ENCODE measurements at regions not wholly inside any gene's neighbourhood (a gene's known extent, or its start where the extent isn't known, plus 50 kb on each side); places are given as distances from the start of the nearest gene placed in this dataset.
"Not testable (repeated sequence)": the region's sequence is repeated elsewhere in the genome, so short reads cannot be mapped to it uniquely, and the experiment has no call there.

DNA sequence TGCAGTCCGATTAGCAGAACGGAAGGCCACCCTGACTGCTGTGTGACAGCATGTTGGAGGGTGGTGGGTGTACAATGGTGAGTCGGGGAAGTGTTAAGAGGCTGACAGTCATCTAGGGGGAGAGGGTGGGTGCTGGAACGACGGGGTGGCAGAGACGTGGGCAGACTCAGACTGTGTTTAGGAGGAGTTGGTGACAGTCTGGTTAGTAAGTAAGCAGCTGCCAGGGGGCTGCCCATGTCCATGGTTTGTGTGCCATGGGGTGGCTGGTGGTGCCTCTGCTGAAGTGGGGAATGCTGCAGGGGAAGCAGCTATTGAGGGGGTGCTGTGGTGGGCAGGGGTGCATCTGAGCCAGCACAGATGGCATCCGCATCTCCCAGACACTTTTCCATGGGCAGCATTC, 51.3 kb upstream of the BOD1 start:
- no peak for DNase-seq (ENCODE audit: low spot score)

GRCh38 chr5:173668245-173668800, 51.9 kb upstream of the BOD1 start:
- no peak for DNase-seq (ENCODE audit: low spot score)

- no peak for DNase-seq (ENCODE audit: low spot score)
These were observed 52.5 kb upstream of the BOD1 start for GRCh38 chr5:173668910-173669309.

DNA sequence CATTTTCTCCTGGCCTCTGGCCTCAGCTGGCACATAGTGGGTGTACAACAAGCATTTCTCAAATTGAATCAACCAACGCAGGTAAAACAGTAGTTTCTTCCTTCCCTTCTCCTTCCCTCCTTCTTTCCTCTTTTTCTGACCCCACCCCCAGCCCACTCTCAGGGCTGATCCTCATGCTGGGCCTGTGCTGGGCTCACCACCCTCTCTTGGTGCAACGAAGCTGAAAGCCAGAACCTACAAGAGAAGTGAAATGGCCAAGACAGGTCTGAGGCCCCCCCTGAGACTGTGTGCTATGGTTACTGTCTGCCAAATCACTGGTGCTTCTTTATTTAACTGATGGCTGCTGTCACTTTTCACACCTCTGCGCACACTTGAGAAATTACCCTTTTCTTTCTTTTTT, 53.0 kb upstream of the BOD1 start:
- no peak for DNase-seq (ENCODE audit: low spot score)

DNA sequence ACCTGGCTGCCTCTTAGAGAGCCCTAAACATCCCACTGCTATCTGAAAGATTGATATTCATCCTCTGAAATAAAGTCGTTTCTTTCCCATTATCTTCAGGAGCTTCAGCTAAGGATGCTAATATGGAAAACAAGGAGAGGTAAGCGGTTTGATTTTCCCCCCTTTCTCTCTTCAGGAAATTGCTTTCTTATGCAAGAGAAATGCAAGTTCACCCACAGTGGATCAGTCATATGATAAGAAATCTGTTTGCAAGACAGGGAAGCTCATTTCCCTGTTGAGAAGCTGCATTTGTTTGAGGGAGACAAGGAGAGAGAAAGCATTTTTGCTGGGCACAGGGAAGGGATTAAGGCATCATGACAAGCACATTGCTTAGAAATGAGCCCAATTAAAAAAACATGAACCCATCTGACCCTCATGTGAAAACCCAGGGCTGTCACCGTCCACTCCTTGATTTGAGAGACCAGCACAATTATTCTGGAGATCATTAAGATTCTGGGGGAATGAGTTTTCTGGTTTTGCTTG, 53.7 kb upstream of the BOD1 start:
- DNase-seq (ENCODE audit: low spot score), result no peak

- no peak for DNase-seq (ENCODE audit: low spot score)
These were observed 54.3 kb upstream of the BOD1 start for GRCh38 chr5:173670791-173671120.

- no peak for DNase-seq (ENCODE audit: low spot score)
These were observed 54.9 kb upstream of the BOD1 start for GRCh38 chr5:173671121-173671949.

- no peak for DNase-seq (ENCODE audit: low spot score)
These were observed 55.7 kb upstream of the BOD1 start for GRCh38 chr5:173672166-173672565.

DNA sequence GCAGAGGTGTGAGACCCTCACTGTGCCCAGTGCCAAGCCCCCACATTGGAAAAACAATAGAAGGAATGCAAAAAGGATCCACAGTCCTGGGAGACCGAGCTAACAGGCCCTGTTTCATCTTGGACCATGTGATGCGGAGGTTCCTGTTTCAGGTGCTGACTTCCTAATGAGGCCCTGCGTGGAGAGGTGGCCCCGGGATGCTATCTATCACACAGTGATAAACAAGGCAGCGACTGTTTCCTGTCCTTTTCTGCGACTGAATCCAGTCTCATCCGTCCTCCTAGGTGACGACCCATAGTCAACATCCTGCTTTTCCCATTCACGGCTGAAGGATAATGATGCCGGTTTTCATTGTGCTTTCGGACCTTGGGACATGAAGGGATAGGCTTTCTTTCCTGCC, 56.4 kb upstream of the BOD1 start:
- DNase-seq (ENCODE audit: low spot score), result no peak

- DNase-seq (ENCODE audit: low spot score), result no peak
These were observed 57.0 kb upstream of the BOD1 start for GRCh38 chr5:173673295-173674101.

- DNase-seq (ENCODE audit: low spot score), result no peak
These were observed 59.0 kb upstream of the BOD1 start for GRCh38 chr5:173675287-173675996.

GRCh38 chr5:173676375-173676774, 59.9 kb upstream of the BOD1 start:
- no peak for DNase-seq (ENCODE audit: low spot score)

- DNase-seq (ENCODE audit: low spot score), result no peak
These were observed 60.7 kb upstream of the BOD1 start for GRCh38 chr5:173677125-173677672.

- no peak for DNase-seq (ENCODE audit: low spot score)
These were observed 63.6 kb upstream of the BOD1 start for GRCh38 chr5:173679909-173680630.

- no peak for DNase-seq (ENCODE audit: low spot score)
These were observed 64.3 kb upstream of the BOD1 start for GRCh38 chr5:173680660-173681242.

DNA sequence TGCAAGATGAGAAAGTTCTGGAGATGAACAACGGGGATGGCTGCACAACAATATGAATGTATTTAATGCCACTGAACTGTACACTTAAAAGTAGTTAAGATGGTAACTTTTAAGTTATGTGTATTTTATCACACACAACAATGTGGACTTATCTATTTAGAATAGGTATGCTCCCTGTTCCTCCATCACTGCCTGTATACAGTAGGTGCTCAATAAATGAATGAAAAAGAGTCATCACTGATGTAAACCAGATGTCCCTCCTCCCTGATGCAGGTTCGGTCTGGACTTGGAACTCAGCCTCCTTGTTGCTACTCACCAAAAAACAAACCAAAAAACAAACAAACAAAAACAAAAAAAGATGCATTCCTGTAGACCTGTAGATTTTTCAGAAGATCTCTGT, 65.9 kb upstream of the BOD1 start:
- DNase-seq (ENCODE audit: low spot score), result no peak

DNA sequence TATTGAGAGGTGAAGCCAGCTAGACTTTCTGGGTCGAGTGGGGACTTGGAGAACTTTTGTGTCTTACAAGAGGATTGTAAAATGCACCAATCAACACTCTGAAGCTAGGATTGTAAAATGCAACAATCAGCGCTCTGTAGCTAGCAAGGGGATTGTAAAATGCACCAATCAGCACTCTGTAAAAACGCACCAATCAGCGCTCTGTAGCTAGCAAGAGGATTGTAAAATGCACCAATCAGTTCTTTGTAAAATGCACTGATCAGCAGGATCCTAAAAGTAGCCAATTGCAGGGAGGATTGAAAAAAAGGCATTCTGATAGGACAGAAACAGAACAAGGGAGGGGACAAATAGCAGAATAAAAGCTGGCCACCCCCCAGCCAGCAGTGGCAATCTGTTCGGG, 68.1 kb upstream of the BOD1 start:
- DNase-seq (ENCODE audit: low spot score), result not testable (repeated sequence)

GRCh38 chr5:173686950-173687349, 70.5 kb upstream of the BOD1 start:
- DNase-seq (ENCODE audit: low spot score), result no peak

- DNase-seq (ENCODE audit: low spot score), result no peak
These were observed 72.3 kb upstream of the BOD1 start for GRCh38 chr5:173688703-173689102.

GRCh38 chr5:173689171-173689736, 72.8 kb upstream of the BOD1 start:
- DNase-seq (ENCODE audit: low spot score), result peak; percentile 57

Measured in HT-29 (cell line).